Stimulated activated CD4-positive, alpha-beta T cell treated with anti-CD3 and anti-CD28 coated beads, Interleukin-15, amount 100 ng/mL, for 24 hours (primary cell): ENCODE measurements at regions not wholly inside any gene's neighbourhood (a gene's known extent, or its start where the extent isn't known, plus 50 kb on each side); places are given as distances from the start of the nearest gene placed in this dataset.

Experiments
- DNase-seq: peaks from one replicate; pipeline ENCODE4 v3.0.0-alpha.2; 2020

DNA sequence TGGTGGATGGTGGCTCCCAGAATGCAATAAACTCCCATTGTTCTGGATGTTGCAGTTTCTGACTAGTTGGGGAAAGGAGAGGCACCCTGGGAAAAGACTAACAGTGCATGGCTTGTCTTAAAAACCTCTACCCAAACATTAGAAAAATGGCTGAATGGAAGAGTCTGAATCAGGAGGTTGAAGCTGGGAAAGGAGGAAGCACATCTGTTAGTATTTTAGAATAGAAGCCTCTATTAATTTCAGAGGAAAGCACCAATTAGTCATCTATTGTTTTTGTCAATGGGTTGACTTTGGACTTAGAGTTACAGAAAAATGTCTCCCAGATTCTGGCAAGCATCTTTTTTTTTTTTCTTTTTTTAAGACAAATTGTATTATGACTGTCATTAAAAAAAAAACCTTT lies 56.1 kb upstream of the ELMO1 start:
- DNase-seq: no peak

DNA sequence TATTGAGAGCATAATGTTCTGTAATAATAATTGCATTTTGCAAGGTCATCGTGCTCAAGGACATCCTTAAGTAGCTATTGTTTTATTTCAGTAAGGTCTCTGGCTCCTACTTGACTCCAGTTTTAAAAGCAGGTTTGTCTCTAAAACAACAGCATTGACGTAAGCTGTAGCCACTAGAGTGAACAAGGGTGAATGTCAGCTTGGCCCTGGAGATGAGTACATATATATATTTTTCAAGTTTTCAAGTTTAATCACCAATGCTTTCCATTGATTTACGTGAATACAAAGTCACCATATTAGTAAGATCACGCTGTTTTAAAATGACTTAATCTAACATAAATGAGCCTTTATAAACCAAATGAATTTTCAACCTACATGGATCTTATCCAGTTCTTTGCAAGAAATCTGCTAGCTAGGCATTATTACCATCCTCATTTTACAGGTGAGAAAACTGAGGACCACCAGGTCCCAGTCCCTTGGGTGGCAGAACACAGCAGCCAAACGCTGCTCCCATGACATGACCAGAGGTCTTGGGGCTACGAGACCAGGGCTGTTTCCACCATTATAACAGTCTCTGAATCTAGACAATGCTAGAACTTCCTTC lies 57.2 kb upstream of the ELMO1 start:
- no peak for DNase-seq

GRCh38 chr7:37508118-37508517 lies 59.5 kb upstream of the ELMO1 start:
- DNase-seq: no peak

GRCh38 chr7:37510043-37510634 lies 61.5 kb upstream of the ELMO1 start:
- peak; percentile 35 for DNase-seq

DNA sequence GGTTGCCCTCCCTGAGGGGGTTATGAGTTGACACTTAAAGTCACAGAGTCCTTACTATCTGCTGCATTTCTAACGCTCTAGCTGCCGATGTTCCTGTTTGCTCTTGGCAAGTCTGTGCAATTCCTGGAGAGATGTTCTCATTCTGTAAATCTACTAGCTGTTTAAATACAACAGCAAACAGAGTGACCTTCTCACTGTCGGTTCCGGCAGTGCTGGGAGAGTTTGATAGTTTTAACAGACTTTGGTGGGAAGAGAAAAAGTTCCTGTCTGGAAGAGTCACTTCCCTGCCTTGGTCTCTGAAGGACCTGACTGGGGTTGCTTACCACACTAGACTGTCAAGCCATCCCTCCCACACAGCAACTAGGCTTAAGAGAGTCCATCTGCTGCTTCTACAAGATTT lies 63.3 kb upstream of the ELMO1 start:
- DNase-seq: no peak

- no peak for DNase-seq
These were observed 65.8 kb upstream of the ELMO1 start for GRCh38 chr7:37514497-37514896.

DNA sequence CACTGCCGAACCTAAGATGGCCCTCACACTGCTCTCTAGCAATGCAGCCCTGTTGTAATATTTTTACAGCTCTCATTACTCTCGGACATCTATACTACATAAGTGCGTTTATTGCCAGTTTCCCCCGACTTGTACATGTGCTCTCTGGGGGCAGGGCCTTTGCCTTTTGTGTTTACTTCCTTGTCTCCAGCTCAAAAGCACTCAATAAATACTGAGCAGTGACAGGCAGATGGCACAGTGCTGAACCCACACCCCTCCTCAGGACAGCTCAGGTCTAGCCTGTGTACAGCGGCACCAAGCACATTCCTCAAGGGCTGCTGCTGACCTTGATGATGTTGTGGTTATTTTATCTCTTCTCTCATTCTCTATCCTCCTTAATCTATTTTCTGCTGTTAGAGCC lies 68.0 kb upstream of the ELMO1 start:
- DNase-seq: no peak

GRCh38 chr7:37518266-37518665 lies 69.6 kb upstream of the ELMO1 start:
- no peak for DNase-seq

- no peak for DNase-seq
These were observed 75.4 kb upstream of the ELMO1 start for GRCh38 chr7:37524056-37524455.

- no peak for DNase-seq
These were observed 76.1 kb upstream of the ELMO1 start for GRCh38 chr7:37524797-37525196.

DNA sequence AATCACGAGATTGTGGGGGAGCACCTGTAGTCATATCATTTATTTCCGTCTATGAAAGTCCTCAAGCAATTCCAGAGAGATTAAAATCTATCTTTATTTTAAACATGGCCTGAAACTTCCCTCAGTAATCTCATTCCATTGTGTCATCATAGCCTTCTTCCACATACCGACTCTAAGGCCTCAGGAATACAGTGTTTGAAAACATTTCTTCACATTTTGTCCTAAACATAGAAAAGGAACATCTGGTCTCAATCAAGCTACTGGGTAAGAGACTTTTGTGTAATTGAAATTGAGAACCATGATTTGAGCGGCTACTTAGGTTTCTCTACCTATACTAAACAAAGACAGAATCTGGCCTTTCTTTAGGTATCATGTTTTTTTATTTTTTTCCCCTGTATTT lies 78.0 kb upstream of the ELMO1 start:
- no peak for DNase-seq

GRCh38 chr7:37527109-37527508 lies 78.4 kb upstream of the ELMO1 start:
- DNase-seq: no peak

- no peak for DNase-seq
These were observed 82.6 kb upstream of the ELMO1 start for GRCh38 chr7:37531225-37531624.

- DNase-seq: no peak
These were observed 84.0 kb upstream of the ELMO1 start for GRCh38 chr7:37532636-37533035.

GRCh38 chr7:37534893-37535610 lies 86.4 kb upstream of the ELMO1 start:
- no peak for DNase-seq

- no peak for DNase-seq
These were observed 87.2 kb upstream of the ELMO1 start for GRCh38 chr7:37535841-37536240.

DNA sequence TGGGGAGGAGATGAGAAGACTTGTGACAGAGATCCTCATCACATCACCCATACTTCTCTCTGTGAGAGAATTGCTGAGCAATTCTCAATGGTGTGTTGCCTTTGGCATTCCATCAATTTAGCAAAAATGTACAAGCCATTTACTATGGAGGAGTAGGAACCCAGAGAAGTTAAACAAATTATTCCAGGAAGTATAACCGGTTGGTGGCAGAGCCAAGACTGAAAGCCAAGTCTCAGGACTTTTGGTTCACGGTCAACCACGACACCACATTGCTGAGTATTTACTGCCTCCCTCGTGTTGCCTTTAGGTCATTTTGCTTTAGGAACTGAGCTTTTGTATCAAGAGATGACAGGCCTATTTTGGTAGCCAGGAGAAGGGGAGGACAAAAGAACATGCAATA lies 88.0 kb upstream of the ELMO1 start:
- DNase-seq: no peak

DNA sequence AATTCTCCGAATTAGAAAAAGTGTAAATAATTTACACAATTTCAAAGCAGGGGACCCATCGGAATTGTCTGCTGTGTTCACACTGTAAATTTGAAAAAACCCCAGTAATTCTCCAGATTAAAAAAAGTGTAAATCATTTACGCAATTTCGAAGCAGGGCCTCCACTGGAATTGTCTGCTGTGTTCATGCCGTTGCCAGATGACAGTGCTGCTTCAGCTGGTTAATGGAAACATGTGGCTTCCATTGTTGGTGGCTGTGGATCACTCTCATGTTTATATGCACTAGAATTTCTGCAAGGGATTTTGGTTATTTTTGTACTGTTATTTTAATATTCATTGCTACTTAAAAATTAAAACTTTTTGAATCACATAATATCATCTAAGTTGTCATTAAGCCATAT lies 88.8 kb upstream of the ELMO1 start:
- DNase-seq: no peak

DNA sequence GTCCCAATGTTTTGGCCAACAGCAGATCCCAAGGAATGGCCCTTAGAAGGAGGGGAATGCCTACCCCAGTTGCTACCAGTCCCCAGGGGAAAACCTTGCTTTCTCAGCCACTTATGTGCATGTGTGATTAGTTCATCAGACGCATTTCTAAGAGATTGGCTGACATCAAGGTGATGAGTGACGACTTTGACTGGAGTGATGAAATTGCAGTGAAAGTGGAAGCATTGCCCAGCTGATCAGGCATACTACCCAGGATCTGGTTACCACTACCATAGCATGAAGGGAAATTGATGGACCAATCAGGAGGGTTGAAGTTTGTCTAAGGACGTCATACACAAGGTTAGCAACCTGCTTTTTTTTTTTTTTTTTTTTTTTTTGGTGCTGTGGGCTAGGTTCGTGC lies 90.3 kb upstream of the ELMO1 start:
- DNase-seq: no peak

- no peak for DNase-seq
These were observed 92.3 kb upstream of the ELMO1 start for GRCh38 chr7:37540917-37541316.

DNA sequence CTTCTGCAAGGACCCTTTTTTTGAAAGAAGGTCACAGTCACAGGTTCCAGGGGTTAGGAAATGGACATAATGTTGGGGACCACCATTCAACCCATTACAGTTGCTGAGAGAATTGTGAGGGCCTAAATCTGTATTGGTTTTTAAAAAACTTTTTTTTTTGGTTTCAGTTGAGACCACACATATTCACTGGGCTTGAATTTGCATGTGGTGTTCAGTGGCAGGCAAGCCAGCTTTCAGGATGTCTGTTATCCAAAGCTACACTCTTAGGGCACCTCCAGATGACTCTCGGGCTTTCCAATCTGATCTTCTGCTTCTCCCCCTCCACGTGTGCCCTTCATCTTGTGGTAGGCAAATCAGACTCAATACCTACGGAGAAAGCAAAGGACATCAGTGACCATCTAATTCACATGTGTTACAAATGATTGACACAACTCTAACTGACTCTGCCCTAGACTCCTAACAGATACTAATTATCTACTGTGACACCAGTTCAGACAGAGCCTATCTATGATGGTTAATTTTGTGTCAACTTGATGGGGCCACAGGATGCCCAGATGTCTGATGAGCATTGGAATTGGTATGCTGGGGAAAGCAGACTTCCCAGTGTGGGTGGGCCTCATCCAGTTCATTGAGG lies 93.3 kb upstream of the ELMO1 start:
- DNase-seq: no peak

DNA sequence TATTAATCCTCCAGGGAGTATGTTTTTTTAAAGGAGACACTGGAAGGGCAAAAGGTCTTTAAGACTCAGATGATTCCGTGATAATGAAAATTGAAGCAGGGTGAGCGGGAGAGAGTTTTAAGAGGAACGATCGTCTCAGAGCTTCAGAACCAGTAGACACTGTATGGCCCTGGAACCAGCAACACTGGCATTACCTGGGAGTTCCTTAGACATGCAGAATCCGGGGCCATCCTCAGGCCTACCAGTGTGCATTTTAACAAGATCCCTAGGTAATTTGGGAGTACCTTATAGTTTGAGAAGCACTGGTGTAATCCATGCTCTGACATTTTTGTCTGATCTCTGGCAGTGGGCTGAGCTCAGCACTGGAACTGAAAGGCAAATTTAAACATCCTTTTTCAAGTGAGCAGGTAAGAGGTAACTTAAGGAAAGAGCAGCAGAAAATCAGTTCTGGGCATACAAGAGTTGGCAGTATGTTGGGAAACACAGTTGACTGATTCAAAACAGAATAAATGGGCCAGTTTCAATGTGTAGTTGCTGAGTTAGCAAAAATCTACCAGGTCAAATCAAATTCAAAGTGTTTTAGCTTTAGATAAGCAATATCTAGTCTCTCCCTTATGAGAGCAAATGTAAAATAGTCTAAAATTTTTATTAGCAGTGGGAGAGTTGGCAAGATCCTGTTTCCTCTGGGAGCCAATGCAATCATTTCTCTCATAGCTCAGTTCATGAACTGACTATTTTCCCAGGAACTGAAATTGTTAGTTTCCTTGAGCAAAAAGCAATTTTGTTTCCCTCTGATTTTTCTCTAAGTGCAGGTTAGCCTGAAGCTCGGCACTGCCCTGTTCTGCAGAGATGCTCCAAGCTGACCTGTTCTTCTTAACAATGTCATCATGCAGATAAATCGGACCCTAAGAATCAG lies 97.2 kb upstream of the ELMO1 start:
- DNase-seq: no peak

GRCh38 chr7:37546677-37547076 lies 98.0 kb upstream of the ELMO1 start:
- no peak for DNase-seq
